ENCODE measurements at regions not wholly inside any gene's neighbourhood (a gene's known extent, or its start where the extent isn't known, plus 50 kb on each side); places are given as distances from the start of the nearest gene placed in this dataset.

DNA sequence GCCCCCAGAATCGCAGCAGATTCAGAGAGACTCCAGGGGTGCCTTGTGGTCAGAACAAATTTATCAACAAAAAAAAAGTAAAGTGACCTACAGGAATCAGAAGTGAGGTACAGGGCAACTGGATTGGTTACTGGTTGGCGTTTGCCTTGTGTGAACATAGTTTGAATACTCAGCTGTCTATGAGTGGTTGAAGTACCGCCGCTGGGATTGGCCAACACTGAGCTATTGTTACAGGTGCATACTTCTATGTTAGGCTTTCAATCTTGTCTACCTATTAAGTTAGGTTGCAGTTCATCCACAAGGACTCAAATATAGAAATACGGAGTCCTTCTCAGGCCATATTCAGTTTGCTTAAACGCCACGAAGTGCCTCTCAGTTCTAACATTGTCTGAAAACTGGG is 993.5 kb upstream of the PRKX start:
- TF ChIP-seq, protein P1, sequence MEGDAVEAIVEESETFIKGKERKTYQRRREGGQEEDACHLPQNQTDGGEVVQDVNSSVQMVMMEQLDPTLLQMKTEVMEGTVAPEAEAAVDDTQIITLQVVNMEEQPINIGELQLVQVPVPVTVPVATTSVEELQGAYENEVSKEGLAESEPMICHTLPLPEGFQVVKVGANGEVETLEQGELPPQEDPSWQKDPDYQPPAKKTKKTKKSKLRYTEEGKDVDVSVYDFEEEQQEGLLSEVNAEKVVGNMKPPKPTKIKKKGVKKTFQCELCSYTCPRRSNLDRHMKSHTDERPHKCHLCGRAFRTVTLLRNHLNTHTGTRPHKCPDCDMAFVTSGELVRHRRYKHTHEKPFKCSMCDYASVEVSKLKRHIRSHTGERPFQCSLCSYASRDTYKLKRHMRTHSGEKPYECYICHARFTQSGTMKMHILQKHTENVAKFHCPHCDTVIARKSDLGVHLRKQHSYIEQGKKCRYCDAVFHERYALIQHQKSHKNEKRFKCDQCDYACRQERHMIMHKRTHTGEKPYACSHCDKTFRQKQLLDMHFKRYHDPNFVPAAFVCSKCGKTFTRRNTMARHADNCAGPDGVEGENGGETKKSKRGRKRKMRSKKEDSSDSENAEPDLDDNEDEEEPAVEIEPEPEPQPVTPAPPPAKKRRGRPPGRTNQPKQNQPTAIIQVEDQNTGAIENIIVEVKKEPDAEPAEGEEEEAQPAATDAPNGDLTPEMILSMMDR (IDR thresholded peaks at IDR 0.05): no peak
- TF ChIP-seq ZFX (IDR thresholded peaks at IDR 0.05; ENCODE audit: borderline replicate concordance): no peak
